NCI-H1930 (cell line): ENCODE measurements at regions not wholly inside any gene's neighbourhood (a gene's known extent, or its start where the extent isn't known, plus 50 kb on each side); places are given as distances from the start of the nearest gene placed in this dataset.
"Not testable (repeated sequence)": the region's sequence is repeated elsewhere in the genome, so short reads cannot be mapped to it uniquely, and the experiment has no call there.

Experiments used
- DNase-seq, 2 experiments: peaks; one replicate each; lab custom pipeline; 2025; lab: John Stamatoyannopoulos, UW

DNA sequence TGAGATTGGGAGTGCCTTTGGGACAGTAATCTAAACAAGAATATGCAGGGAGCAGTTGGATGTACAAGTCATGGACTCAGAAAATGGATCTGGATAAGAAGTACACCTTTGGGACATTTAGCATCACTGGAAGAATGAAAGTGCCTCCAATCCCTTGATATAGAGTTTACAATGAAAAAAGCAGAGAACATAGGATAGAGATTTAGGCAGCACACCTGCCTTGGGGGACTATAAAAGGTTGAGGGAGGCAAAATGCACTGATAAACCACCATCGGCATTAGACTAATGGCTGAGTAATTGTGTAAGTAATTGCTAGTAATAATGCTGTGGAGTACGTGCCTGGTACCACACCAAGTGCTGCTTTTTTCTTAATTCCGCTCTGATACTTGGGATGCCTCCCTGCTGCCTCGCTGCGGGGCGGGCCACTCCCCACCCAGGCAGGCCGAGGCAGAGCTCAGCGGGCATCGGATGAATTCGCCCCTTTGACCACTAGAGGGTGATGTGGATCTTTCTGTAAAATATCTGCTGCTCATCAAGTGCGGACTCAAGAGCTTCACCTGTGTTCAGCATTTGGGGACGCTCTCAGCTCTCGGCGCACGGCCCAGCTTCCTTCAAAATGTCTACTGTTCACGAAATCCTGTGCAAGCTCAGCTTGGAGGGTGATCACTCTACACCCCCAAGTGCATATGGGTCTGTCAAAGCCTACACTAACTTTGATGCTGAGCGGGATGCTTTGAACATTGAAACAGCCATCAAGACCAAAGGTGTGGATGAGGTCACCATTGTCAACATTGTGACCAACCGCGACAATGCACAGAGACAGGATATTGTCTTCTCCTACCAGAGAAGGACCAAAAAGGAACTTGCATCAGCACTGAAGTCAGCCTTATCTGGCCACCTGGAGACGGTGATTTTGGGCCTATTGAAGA lies 99.9 kb downstream of the ANKRD18B start:
- DNase-seq, result peak; percentile 71 to 88

- not testable (repeated sequence) for DNase-seq
These were observed 104.3 kb downstream of the ANKRD18B start for GRCh38 chr9:33628318-33628717.

GRCh38 chr9:33628865-33629410 lies 104.9 kb downstream of the ANKRD18B start:
- DNase-seq, result no peak

- DNase-seq, result no peak
These were observed 109.6 kb downstream of the ANKRD18B start for GRCh38 chr9:33633636-33634035.

GRCh38 chr9:33637881-33638280 lies 113.8 kb downstream of the ANKRD18B start:
- peak; percentile 36 to 44 for DNase-seq

DNA sequence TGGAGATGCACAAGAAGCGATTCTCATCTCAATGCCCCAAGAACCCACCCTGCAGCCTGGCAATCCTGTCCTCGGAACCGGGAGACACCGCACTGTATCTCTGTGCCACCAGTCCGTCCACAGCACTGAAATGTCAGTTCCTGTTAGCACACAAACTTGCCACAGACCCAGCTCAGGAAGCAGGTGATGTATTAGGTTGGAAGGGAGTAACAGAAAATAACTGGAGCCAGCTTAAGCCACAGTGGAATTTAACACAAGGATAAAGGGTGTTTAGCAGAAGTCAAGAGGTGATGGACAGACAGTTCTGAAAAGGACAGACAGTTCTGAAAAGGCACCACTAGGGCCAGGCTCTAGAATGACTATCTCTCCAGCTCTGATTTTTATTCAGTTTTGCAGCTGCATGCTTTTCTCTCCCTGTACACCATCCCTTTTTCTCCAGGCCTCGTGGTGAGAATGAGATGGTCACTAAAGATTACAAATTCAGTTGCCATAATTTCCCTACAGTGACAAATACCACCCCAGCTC lies 114.4 kb downstream of the ANKRD18B start:
- no peak for DNase-seq

- DNase-seq, result no peak
These were observed 121.7 kb downstream of the ANKRD18B start for GRCh38 chr9:33645706-33646105.

GRCh38 chr9:33649463-33649862 lies 125.4 kb downstream of the ANKRD18B start:
- DNase-seq, result no peak

- DNase-seq, result no peak
These were observed 127.1 kb downstream of the ANKRD18B start for GRCh38 chr9:33651125-33651524.

DNA sequence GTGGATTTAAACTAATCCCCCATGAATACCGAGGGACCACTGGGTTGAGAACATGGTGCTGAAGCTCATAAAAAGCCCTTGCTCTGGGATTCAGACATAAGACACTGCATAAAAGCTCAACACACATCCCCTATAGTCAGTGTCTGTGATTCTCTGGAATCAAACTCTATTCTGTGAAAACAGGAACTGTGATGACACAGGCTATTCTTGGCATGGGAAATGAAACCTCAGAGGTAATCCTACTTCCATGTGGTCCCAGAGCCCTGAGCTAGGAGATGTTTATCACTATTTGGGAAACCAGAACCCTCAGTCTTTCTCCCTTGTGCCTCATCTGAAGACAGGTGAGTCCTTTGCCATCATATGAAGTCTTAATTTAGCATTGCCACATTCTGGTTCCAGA lies 135.4 kb upstream of the PRSS3 start:
- no peak for DNase-seq

- DNase-seq, result no peak
These were observed 134.6 kb upstream of the PRSS3 start for GRCh38 chr9:33660772-33661171.

GRCh38 chr9:33661176-33661575 lies 134.2 kb upstream of the PRSS3 start:
- no peak for DNase-seq

DNA sequence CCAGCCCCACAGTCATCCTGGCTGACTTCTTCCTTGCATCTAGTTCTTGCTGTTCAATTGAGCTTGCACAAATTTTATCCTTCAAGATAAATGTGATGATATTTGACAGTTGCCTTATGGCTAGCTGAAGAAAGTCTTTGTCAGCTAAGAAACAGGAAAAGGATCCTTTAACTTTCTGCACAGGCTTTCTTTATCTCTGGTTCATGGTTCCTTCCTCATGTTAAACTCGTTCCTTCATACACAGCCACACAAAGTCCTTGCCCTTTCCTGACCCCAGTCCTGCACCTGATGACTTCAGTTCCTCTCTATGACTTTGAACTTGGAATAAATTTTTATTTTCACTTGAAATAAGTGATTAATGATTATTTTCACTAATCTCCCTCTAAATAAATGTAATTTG lies 132.5 kb upstream of the PRSS3 start:
- DNase-seq, result no peak

DNA sequence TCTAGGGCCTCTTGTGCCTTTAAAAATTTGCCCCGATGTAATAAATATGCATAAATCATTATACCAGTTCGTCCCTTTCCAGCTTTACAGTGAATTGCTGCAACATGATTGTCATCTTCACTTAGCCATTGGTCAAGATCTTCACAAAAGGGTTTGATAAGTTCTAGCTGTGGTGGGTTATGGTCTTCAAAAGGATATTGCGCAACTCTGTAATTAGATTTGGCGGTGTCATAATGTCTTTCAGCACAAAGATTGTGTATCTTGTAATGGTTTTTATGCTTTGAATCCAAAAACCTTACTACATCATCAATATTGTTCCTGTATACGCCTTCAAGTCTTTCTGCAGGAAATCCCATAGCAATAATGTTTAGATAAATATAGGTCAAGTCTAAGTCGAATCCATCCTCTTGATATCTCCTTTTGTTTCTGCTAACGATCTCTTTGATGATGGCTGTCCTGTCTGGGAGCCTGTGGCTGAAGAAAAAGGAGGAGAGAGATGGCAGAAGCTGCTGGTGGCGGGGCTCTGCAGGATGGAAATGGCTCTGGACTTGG lies 119.1 kb upstream of the PRSS3 start:
- peak in 1 of 2 experiments; percentile 20 for DNase-seq

DNA sequence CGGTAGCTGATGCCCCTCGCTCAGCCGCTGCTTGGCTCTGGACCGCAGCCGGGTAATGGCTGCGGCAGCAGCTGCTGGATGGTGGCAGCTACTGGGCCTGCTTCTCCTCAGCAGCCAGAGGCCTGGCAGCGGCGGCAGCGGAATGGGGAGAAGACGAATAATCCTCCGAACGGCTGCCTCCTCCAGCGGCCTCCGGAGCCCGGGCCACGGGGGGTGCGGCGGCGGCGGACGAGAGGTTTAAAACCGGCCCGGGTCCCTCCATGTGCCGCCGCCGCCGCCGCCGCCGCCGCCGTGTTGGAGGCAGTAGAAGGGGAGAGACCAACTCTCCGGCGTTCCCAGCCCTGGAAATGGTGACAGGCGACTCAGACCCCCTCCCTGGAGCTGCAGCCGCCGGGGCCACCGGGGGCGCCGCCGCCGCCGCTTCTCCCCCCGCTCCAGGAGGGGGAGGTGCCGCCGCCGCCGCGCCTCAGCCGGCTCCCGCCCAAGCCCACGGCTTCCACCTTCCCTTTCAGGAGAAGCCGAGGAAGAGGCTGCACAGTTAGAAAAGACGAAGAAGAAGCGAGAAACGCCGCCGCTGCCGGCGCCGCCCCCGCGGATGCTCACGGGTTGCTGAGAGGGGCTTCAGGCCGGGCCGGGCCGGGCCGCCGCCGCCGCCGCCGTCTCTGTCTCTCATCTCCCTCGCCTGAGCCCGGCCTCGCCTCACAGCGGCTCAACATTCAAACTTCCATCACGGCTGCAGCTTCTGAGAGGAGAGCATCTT lies 118.4 kb upstream of the PRSS3 start:
- peak; percentile 52 to 81 for DNase-seq

- no peak for DNase-seq
These were observed 117.9 kb upstream of the PRSS3 start for GRCh38 chr9:33677506-33677809.

DNA sequence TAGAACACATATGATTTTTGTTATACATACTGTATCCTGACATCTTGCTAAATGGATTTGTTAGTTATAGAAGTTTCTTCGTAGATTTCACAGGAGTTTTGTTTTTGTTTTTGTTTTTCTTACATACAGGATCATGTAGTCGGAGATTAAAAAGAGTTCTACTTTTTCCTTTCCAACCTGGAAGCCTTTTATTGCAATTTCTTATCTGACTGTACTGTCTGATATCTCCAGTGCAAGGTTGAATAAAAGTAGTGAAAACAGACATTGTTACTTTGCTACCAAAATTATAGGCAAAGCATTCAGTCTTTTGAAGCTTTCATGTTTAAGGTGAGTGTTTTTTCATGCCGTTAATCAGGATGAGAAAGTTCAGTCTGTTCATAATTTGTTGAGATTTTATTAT lies 117.4 kb upstream of the PRSS3 start:
- DNase-seq, result no peak

GRCh38 chr9:33682551-33682950 lies 112.8 kb upstream of the PRSS3 start:
- no peak for DNase-seq

GRCh38 chr9:33684831-33685230 lies 110.5 kb upstream of the PRSS3 start:
- no peak for DNase-seq

GRCh38 chr9:33686942-33687341 lies 108.4 kb upstream of the PRSS3 start:
- peak in 1 of 2 experiments; percentile 18 for DNase-seq

- peak in 1 of 2 experiments; percentile 39 for DNase-seq
These were observed 107.6 kb upstream of the PRSS3 start for GRCh38 chr9:33687779-33688178.
